ENCODE measurements at regions not wholly inside any gene's neighbourhood (a gene's known extent, or its start where the extent isn't known, plus 50 kb on each side); places are given as distances from the start of the nearest gene placed in this dataset.

- TF ChIP-seq, protein P1, sequence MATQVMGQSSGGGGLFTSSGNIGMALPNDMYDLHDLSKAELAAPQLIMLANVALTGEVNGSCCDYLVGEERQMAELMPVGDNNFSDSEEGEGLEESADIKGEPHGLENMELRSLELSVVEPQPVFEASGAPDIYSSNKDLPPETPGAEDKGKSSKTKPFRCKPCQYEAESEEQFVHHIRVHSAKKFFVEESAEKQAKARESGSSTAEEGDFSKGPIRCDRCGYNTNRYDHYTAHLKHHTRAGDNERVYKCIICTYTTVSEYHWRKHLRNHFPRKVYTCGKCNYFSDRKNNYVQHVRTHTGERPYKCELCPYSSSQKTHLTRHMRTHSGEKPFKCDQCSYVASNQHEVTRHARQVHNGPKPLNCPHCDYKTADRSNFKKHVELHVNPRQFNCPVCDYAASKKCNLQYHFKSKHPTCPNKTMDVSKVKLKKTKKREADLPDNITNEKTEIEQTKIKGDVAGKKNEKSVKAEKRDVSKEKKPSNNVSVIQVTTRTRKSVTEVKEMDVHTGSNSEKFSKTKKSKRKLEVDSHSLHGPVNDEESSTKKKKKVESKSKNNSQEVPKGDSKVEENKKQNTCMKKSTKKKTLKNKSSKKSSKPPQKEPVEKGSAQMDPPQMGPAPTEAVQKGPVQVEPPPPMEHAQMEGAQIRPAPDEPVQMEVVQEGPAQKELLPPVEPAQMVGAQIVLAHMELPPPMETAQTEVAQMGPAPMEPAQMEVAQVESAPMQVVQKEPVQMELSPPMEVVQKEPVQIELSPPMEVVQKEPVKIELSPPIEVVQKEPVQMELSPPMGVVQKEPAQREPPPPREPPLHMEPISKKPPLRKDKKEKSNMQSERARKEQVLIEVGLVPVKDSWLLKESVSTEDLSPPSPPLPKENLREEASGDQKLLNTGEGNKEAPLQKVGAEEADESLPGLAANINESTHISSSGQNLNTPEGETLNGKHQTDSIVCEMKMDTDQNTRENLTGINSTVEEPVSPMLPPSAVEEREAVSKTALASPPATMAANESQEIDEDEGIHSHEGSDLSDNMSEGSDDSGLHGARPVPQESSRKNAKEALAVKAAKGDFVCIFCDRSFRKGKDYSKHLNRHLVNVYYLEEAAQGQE (IDR thresholded peaks at IDR 0.05; ENCODE audit: low read depth): no peak
- TF ChIP-seq JUND (IDR thresholded peaks at IDR 0.05) (no peak), RAD21 (IDR thresholded peaks at IDR 0.05; ENCODE audit: low read depth) (no peak), YY1 (IDR thresholded peaks at IDR 0.05; ENCODE audit: extremely low read depth, insufficient replicate concordance, low read depth, low read length) (no peak), TCF7L2 (IDR thresholded peaks at IDR 0.05; ENCODE audit: borderline replicate concordance, extremely low read depth, insufficient read depth, insufficient read length) (no peak), MAX (IDR thresholded peaks at IDR 0.05) (no peak), ZNF274 (IDR thresholded peaks at IDR 0.05; ENCODE audit: low read depth, low read length) (no peak)
These were observed 195.1 kb downstream of the RTP5 start (continued) for GRCh38 chr2:242064364-242065250.

DNA sequence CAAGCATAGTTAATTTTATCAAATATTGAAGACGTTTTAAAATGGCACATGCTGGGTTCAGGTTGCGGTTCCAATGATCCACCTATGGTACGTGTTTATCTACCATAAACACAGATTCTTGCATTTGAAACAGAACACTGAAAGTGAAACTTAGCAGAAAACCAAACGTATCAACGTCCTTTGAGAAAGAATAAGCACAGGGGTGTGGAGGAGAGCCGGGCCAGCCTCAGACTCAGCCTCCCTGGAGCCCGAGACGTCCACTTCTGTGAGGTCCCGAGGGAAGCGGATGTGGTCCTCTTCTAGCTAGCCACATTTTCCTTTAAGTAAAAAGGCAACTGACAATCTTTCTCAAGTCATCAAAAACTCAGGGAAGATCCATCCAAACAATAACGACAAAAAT, 195.9 kb downstream of the RTP5 start:
- no peaks in the 10 kb centered on the region for H3K27me3 ChIP-seq (ENCODE audit: insufficient read depth, low read length)
- peaks cover 0 to 3% of the 10 kb centered on the region in 2 experiments; a peak in 1 of 4 replicates for H3K9me3 ChIP-seq (ENCODE audit: control insufficient read depth in 1 of 2, insufficient read depth in 1 of 2, low read depth in 1 of 2, low read length in 2 of 2)
- CTCF ChIA-PET: no interaction called here
- H3K4me3 ChIP-seq (replicated peaks in 1 of 2; ENCODE audit: low read depth in 1 of 2, low read length in 2 of 2): no peak overlapping the region
- no peaks in the 10 kb centered on the region for H3K36me3 ChIP-seq (ENCODE audit: control insufficient read depth in 1 of 2, insufficient read depth in 2 of 2, low read length in 2 of 2)
- H3K4me1 ChIP-seq (ENCODE audit: control insufficient read depth in 1 of 2, insufficient read depth in 2 of 2, low read length in 2 of 2): no peaks in the 10 kb centered on the region; a peak in 2 of 4 replicates
- H3K79me2 ChIP-seq (ENCODE audit: insufficient read depth, low read length): no peaks in the 10 kb centered on the region
- H3K4me2 ChIP-seq (ENCODE audit: low read length): no peak overlapping the region
- POLR2A ChIA-PET: no interaction called here
- H3K9ac ChIP-seq (ENCODE audit: low read length): no peak overlapping the region
- H3K27ac ChIP-seq (ENCODE audit: low read depth, low read length): no peak overlapping the region
- H4K20me1 ChIP-seq (ENCODE audit: insufficient read depth): no peaks in the 10 kb centered on the region
- no TSS peak for BruUV-seq (replicated peaks)
- H3K9me2 ChIP-seq (ENCODE audit: insufficient read depth): no peaks in the 10 kb centered on the region
- DNase-seq (ENCODE audit: low read depth, low spot score): no peak
- no peak for ATAC-seq
- RAD21 ChIA-PET (ENCODE audit: low non-redundant PET in 1 of 2, low total read pairs in 2 of 2, uncharacterized antibody in 2 of 2, unreplicated experiment in 2 of 2): no interaction called here
- H2AFZ ChIP-seq (ENCODE audit: low read depth, low read length, poor library complexity, severe bottlenecking): no peak overlapping the region
- intact Hi-C loops (cut with micrococcal nuclease): no loop called here
- TF ChIP-seq ZBTB33 (IDR thresholded peaks at IDR 0.05; ENCODE audit: extremely low read depth, insufficient replicate concordance, low read length): no peak
- TF ChIP-seq SIN3A (IDR thresholded peaks at IDR 0.05; ENCODE audit: low read depth): no peak
- TF ChIP-seq SRF (IDR thresholded peaks at IDR 0.05; ENCODE audit: low read depth): no peak
- no peak for TF ChIP-seq POLR2A (IDR thresholded peaks at IDR 0.05; ENCODE audit: borderline replicate concordance, extremely low read depth, insufficient read depth, insufficient read length)
- TF ChIP-seq MAX (IDR thresholded peaks at IDR 0.05): no peak
- TF ChIP-seq ELF1 (IDR thresholded peaks at IDR 0.05; ENCODE audit: borderline replicate concordance, low read depth): no peak
- TF ChIP-seq CEBPB (IDR thresholded peaks at IDR 0.05; ENCODE audit: low read depth): no peak
- no peak for TF ChIP-seq POLR2AphosphoS5 (IDR thresholded peaks at IDR 0.05; ENCODE audit: low read depth, low read length)
- no peak for TF ChIP-seq JUND (IDR thresholded peaks at IDR 0.05)
- TF ChIP-seq ZNF274 (IDR thresholded peaks at IDR 0.05; ENCODE audit: low read depth, low read length): no peak
- TF ChIP-seq CTCF (IDR thresholded peaks at IDR 0.05 in 2 of 3, conservative IDR thresholded peaks at IDR 0.05 in 1 of 3; ENCODE audit: borderline replicate concordance in 1 of 3, insufficient read depth in 1 of 3, low read depth in 2 of 3, low read length in 2 of 3): no peak
